ENCODE measurements at regions not wholly inside any gene's neighbourhood (a gene's known extent, or its start where the extent isn't known, plus 50 kb on each side); places are given as distances from the start of the nearest gene placed in this dataset.

- TF ChIP-seq CTCF (conservative IDR thresholded peaks at IDR 0.05 in 1 of 2, IDR thresholded peaks at IDR 0.05 in 1 of 2; ENCODE audit: low read depth in 1 of 2, low read length in 2 of 2) (no peak), EZH2 (IDR thresholded peaks at IDR 0.05; ENCODE audit: low read length, missing control alignments) (no peak)
Measured at GRCh38 chr6:126667071-126667470, 327.2 kb downstream of the CENPW start.
